ENCODE measurements at regions not wholly inside any gene's neighbourhood (a gene's known extent, or its start where the extent isn't known, plus 50 kb on each side); places are given as distances from the start of the nearest gene placed in this dataset.

DNA sequence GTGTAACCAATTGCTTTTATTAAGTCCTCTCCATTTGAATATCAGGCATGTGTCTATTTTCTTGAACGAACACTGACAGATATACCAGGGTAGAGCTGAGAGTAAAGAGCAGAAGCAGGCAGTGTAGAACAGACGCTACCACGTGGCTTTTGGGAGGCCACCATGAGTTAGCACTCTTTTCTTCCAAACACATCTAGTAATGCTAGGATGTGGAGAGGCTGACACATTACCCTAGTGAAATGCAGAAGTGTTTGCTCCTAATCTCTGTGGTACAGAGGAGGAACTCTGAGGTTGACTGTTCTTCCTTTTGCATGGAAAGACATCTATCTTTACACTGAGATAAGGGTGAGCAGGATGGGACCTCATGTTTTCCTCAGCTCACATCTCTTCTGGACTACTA, 216.3 kb downstream of the SATB1 start:
- TF ChIP-seq POLR2A (IDR thresholded peaks at IDR 0.05; ENCODE audit: low read depth, low read length) (no peak), TAF1 (IDR thresholded peaks at IDR 0.05; ENCODE audit: low read depth, low read length) (no peak), POLR2AphosphoS5 (IDR thresholded peaks at IDR 0.05; ENCODE audit: low read depth, low read length) (no peak), SPI1 (IDR thresholded peaks at IDR 0.05; ENCODE audit: low read depth, low read length) (no peak)

All from GM12891 (cell line).